ENCODE measurements at regions not wholly inside any gene's neighbourhood (a gene's known extent, or its start where the extent isn't known, plus 50 kb on each side); places are given as distances from the start of the nearest gene placed in this dataset.

- intact Hi-C loops (cut with micrococcal nuclease), result no loop called here
- H3K4me1 Mint-ChIP-seq, result no peaks in the 10 kb centered on the region
- Histone ChIP-seq H3K27me3 (replicated peaks in 1 of 4; ENCODE audit: control extremely low read depth in 1 of 4, control insufficient read depth in 3 of 4, insufficient read depth in 4 of 4, low read length in 3 of 4) (peaks cover 0 to 3% (median 0%) of the 10 kb centered on the region in 4 experiments), H3K4me3 (ENCODE audit: control extremely low read depth in 1 of 5, extremely low read depth in 1 of 5, insufficient read depth in 1 of 5, low read depth in 2 of 5, low read length in 4 of 5) (no peak overlapping the region), H3K36me3 (replicated peaks in 1 of 2; ENCODE audit: control extremely low read depth in 1 of 2, control insufficient read depth in 1 of 2, extremely low read depth in 1 of 2, insufficient read depth in 2 of 2, low read length in 1 of 2) (no peaks in the 10 kb centered on the region), H3K79me2 (ENCODE audit: control insufficient read depth, insufficient read depth, low read length) (no peaks in the 10 kb centered on the region), H3K27ac (ENCODE audit: low read length in 2 of 2) (no peak overlapping the region), H3K9ac (ENCODE audit: low read length) (no peak overlapping the region), H3K9me3 (ENCODE audit: control extremely low read depth in 1 of 3, control insufficient read depth in 2 of 3, insufficient read depth in 1 of 3, low read length in 2 of 3) (peaks cover 0 to 21% (median 9%) of the 10 kb centered on the region in 3 donors), H2AFZ (ENCODE audit: insufficient read depth, low read depth, low read length, poor library complexity, severe bottlenecking) (no peak overlapping the region), H3K4me1 (ENCODE audit: control insufficient read depth in 2 of 2, insufficient read depth in 2 of 2, low read length in 2 of 2) (no peaks in the 10 kb centered on the region), H4K20me1 (ENCODE audit: control insufficient read depth, insufficient read depth, low read length, poor library complexity, severe bottlenecking) (no peaks in the 10 kb centered on the region), H3K4me2 (replicated peaks; ENCODE audit: low read depth, low read length, poor library complexity, severe bottlenecking) (no peak overlapping the region)
- H3K27me3 Mint-ChIP-seq, result peaks cover 12% of the 10 kb centered on the region
- DNase-seq (no peak), ATAC-seq (ENCODE audit: low read depth) (no peak)
- CTCF ChIA-PET, result no interaction called here
- POLR2A ChIA-PET, result no interaction called here
- TF ChIP-seq EZH2 (IDR thresholded peaks at IDR 0.05; ENCODE audit: borderline replicate concordance, insufficient read depth, low read depth, low read length, poor library complexity, severe bottlenecking) (no peak), CTCF (IDR thresholded peaks at IDR 0.05) (no peak)
- WGBS (ENCODE audit: insufficient coverage), result 91% methylated on average over 2 of the region's 2 CpGs
- no peaks in the 10 kb centered on the region for H3K9me3 Mint-ChIP-seq (ENCODE audit: insufficient read depth)
- H3K4me3 Mint-ChIP-seq, result no peak overlapping the region
- H3K27ac Mint-ChIP-seq, result no peak overlapping the region
Measured at GRCh38 chr17:17424552-17424951, 52.2 kb upstream of the MED9 start.

GRCh38 chr17:17425005-17425404 lies 51.8 kb upstream of the MED9 start:
- H3K4me2 ChIP-seq (replicated peaks; ENCODE audit: low read depth, low read length, poor library complexity, severe bottlenecking), result no peak overlapping the region
- no peaks in the 10 kb centered on the region for H4K20me1 ChIP-seq (ENCODE audit: control insufficient read depth, insufficient read depth, low read length, poor library complexity, severe bottlenecking)
- H2AFZ ChIP-seq (ENCODE audit: insufficient read depth, low read depth, low read length, poor library complexity, severe bottlenecking), result no peak overlapping the region
- no peaks in the 10 kb centered on the region for H3K4me1 ChIP-seq (ENCODE audit: control insufficient read depth in 2 of 2, insufficient read depth in 2 of 2, low read length in 2 of 2)
- Mint-ChIP-seq H3K4me3 (no peak overlapping the region), H3K4me1 (no peaks in the 10 kb centered on the region), H3K27ac (no peak overlapping the region), H3K9me3 (ENCODE audit: insufficient read depth) (no peaks in the 10 kb centered on the region), H3K27me3 (peaks cover 17% of the 10 kb centered on the region)
- no peak overlapping the region for H3K4me3 ChIP-seq (ENCODE audit: control extremely low read depth in 1 of 5, extremely low read depth in 1 of 5, insufficient read depth in 1 of 5, low read depth in 2 of 5, low read length in 4 of 5)
- ATAC-seq (ENCODE audit: low read depth) (no peak), DNase-seq (no peak)
- no peak for TF ChIP-seq EZH2 (IDR thresholded peaks at IDR 0.05; ENCODE audit: borderline replicate concordance, insufficient read depth, low read depth, low read length, poor library complexity, severe bottlenecking)
- H3K27ac ChIP-seq (ENCODE audit: low read length in 2 of 2), result no peak overlapping the region
- ChIA-PET CTCF (no interaction called here), POLR2A (no interaction called here)
- 95% methylated on average over 7 of the region's 7 CpGs for WGBS (ENCODE audit: insufficient coverage)
- peaks cover 0 to 3% (median 0%) of the 10 kb centered on the region in 4 experiments for H3K27me3 ChIP-seq (replicated peaks in 1 of 4; ENCODE audit: control extremely low read depth in 1 of 4, control insufficient read depth in 3 of 4, insufficient read depth in 4 of 4, low read length in 3 of 4)
- no peak overlapping the region for H3K9ac ChIP-seq (ENCODE audit: low read length)
- no peaks in the 10 kb centered on the region for H3K79me2 ChIP-seq (ENCODE audit: control insufficient read depth, insufficient read depth, low read length)
- peaks cover 0 to 19% (median 9%) of the 10 kb centered on the region in 3 donors for H3K9me3 ChIP-seq (ENCODE audit: control extremely low read depth in 1 of 3, control insufficient read depth in 2 of 3, insufficient read depth in 1 of 3, low read length in 2 of 3)
- intact Hi-C loops (cut with micrococcal nuclease), result no loop called here
- H3K36me3 ChIP-seq (replicated peaks in 1 of 2; ENCODE audit: control extremely low read depth in 1 of 2, control insufficient read depth in 1 of 2, extremely low read depth in 1 of 2, insufficient read depth in 2 of 2, low read length in 1 of 2), result no peaks in the 10 kb centered on the region
